ENCODE measurements at regions not wholly inside any gene's neighbourhood (a gene's known extent, or its start where the extent isn't known, plus 50 kb on each side); places are given as distances from the start of the nearest gene placed in this dataset.

DNA sequence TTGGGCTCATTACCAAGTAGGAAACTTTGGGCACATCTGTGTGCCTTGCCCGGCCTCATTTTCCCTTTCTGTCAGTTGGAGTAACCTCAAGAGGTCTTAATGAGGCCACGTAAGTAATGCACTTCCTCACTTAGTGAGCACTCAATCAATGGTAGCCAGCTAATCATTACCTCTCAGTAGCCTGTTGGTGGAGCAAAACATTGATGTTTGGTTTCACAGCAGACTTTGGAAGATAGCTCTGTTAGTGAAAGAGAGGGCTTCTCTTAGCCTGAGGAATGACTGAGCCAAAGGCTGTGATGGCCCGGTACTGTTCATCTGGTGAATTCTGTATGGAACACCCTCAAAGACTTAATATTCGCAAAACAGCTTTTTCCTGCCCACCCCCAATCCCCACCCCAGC is 55.9 kb upstream of the ID4 start:
- no peak for DNase-seq

GRCh38 chr6:19782588-19782987 is 54.6 kb upstream of the ID4 start:
- DNase-seq = no peak
